ENCODE measurements at regions not wholly inside any gene's neighbourhood (a gene's known extent, or its start where the extent isn't known, plus 50 kb on each side); places are given as distances from the start of the nearest gene placed in this dataset.

- H3K4me1 Mint-ChIP-seq: no peaks in the 10 kb centered on the region
- peaks cover 1% of the 10 kb centered on the region for H3K9me3 Mint-ChIP-seq (ENCODE audit: low read depth)
- no peaks in the 10 kb centered on the region for H3K27me3 Mint-ChIP-seq
- no peak for DNase-seq
- no peaks in the 10 kb centered on the region for H3K36me3 Mint-ChIP-seq
- H3K4me3 Mint-ChIP-seq: no peak overlapping the region
- no peak overlapping the region for H3K27ac Mint-ChIP-seq
- no peak for ATAC-seq
- CTCF ChIA-PET: no interaction called here
Measured at GRCh38 chr6:24006254-24006653, 119.8 kb upstream of the NRSN1 start.

DNA sequence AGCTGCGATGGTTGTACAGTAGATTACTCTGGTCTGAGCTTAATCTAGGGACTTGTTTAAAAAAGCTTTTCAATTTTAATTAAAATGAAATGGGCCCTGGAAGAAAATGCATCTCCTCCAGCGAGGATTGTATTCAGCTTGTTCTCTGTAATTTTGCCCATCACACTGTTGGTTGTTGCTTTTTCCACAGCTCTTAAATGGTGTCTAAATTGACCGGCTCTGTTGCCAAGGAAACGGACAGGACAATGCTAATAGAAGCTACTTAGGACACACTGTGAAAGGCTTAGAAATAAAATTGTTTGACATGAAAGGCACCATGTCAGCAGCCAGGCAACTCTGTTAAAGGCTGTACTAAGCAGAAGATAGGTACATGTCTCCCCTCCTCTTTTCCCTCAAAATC is 116.7 kb upstream of the NRSN1 start:
- Mint-ChIP-seq H3K4me3 (no peak overlapping the region), H3K9me3 (ENCODE audit: low read depth) (peaks cover 2% of the 10 kb centered on the region), H3K4me1 (no peaks in the 10 kb centered on the region), H3K27ac (no peak overlapping the region), H3K27me3 (no peaks in the 10 kb centered on the region), H3K36me3 (no peaks in the 10 kb centered on the region)
- DNase-seq (no peak), ATAC-seq (no peak)
- CTCF ChIA-PET: no interaction called here

DNA sequence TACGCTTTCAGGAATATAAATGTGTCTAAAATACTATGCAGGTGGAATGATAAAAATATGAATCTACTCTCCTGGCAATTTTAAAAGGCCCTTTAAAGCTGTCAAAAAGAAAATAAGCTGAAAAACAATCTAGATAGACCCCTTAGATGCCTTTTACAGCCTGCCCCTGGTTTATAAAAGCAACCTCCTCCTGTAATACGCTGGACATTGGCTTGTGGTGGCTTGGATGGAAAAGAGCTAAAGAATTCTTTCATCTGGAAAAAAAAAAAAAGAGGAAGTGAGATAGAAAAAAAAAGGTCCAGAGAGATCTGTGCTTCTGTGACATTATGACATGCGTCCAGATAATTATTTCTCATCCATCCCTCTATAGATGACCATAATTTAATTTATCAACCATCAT is 115.9 kb upstream of the NRSN1 start:
- peaks cover 2% of the 10 kb centered on the region for H3K9me3 Mint-ChIP-seq (ENCODE audit: low read depth)
- H3K27me3 Mint-ChIP-seq: no peaks in the 10 kb centered on the region
- no peak overlapping the region for H3K27ac Mint-ChIP-seq
- H3K4me1 Mint-ChIP-seq: no peaks in the 10 kb centered on the region
- H3K4me3 Mint-ChIP-seq: no peak overlapping the region
- ATAC-seq (no peak), DNase-seq (no peak)
- CTCF ChIA-PET: no interaction called here
- no peaks in the 10 kb centered on the region for H3K36me3 Mint-ChIP-seq

- Mint-ChIP-seq H3K36me3 (no peaks in the 10 kb centered on the region), H3K4me3 (no peak overlapping the region), H3K27me3 (no peaks in the 10 kb centered on the region), H3K9me3 (ENCODE audit: low read depth) (peaks cover 2% of the 10 kb centered on the region), H3K27ac (no peak overlapping the region), H3K4me1 (no peaks in the 10 kb centered on the region)
- no peak for ATAC-seq
- CTCF ChIA-PET: no interaction called here
- no peak for DNase-seq
Measured at GRCh38 chr6:24016286-24016685, 109.7 kb upstream of the NRSN1 start.

GRCh38 chr6:24016857-24017256 is 109.2 kb upstream of the NRSN1 start:
- CTCF ChIA-PET: no interaction called here
- no peak for ATAC-seq
- H3K36me3 Mint-ChIP-seq: no peaks in the 10 kb centered on the region
- no peak for DNase-seq
- H3K4me3 Mint-ChIP-seq: no peak overlapping the region
- no peak overlapping the region for H3K27ac Mint-ChIP-seq
- H3K4me1 Mint-ChIP-seq: no peaks in the 10 kb centered on the region
- peaks cover 2% of the 10 kb centered on the region for H3K9me3 Mint-ChIP-seq (ENCODE audit: low read depth)
- H3K27me3 Mint-ChIP-seq: no peaks in the 10 kb centered on the region

- Mint-ChIP-seq H3K36me3 (no peaks in the 10 kb centered on the region), H3K4me3 (no peak overlapping the region), H3K4me1 (no peaks in the 10 kb centered on the region), H3K9me3 (ENCODE audit: low read depth) (peaks cover 2% of the 10 kb centered on the region), H3K27ac (no peak overlapping the region), H3K27me3 (no peaks in the 10 kb centered on the region)
- CTCF ChIA-PET: no interaction called here
- DNase-seq (no peak), ATAC-seq (no peak)
Measured at GRCh38 chr6:24019393-24019792, 106.6 kb upstream of the NRSN1 start.

GRCh38 chr6:24019830-24020229 is 106.2 kb upstream of the NRSN1 start:
- no peaks in the 10 kb centered on the region for H3K4me1 Mint-ChIP-seq
- DNase-seq (no peak), ATAC-seq (no peak)
- peaks cover 2% of the 10 kb centered on the region for H3K9me3 Mint-ChIP-seq (ENCODE audit: low read depth)
- CTCF ChIA-PET: no interaction called here
- H3K27me3 Mint-ChIP-seq: no peaks in the 10 kb centered on the region
- H3K4me3 Mint-ChIP-seq: no peak overlapping the region
- H3K27ac Mint-ChIP-seq: no peak overlapping the region
- H3K36me3 Mint-ChIP-seq: no peaks in the 10 kb centered on the region

GRCh38 chr6:24026050-24026449 is 100.0 kb upstream of the NRSN1 start:
- no peak overlapping the region for H3K4me3 Mint-ChIP-seq
- no peak for DNase-seq
- H3K36me3 Mint-ChIP-seq: no peaks in the 10 kb centered on the region
- no peak for ATAC-seq
- H3K27ac Mint-ChIP-seq: no peak overlapping the region
- H3K4me1 Mint-ChIP-seq: no peaks in the 10 kb centered on the region
- peaks cover 5% of the 10 kb centered on the region for H3K9me3 Mint-ChIP-seq (ENCODE audit: low read depth)
- CTCF ChIA-PET: no interaction called here
- no peaks in the 10 kb centered on the region for H3K27me3 Mint-ChIP-seq

DNA sequence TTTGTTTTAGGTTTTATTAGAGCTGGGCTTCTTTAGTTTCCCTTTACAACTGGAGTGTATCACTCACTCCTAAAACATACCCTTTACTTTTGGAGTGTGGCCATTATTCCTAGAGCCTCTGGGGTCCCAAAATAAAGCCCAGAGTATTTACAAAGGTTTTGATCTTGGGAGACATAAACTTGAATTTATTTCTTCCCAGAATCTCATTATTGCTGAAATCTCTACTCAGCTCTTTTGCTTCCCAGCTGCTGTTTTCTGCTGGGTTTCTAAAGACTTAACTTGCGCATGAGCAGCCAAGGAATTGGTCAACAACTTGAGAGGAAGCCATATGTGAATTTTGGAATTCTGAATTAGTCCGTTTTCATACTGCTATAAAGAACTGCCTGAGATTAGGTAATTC is 94.5 kb upstream of the NRSN1 start:
- H3K27ac Mint-ChIP-seq: no peak overlapping the region
- CTCF ChIA-PET: no interaction called here
- H3K4me3 Mint-ChIP-seq: no peak overlapping the region
- H3K4me1 Mint-ChIP-seq: no peaks in the 10 kb centered on the region
- H3K36me3 Mint-ChIP-seq: no peaks in the 10 kb centered on the region
- peaks cover 8% of the 10 kb centered on the region for H3K9me3 Mint-ChIP-seq (ENCODE audit: low read depth)
- DNase-seq: no peak
- ATAC-seq: no peak
- no peaks in the 10 kb centered on the region for H3K27me3 Mint-ChIP-seq

DNA sequence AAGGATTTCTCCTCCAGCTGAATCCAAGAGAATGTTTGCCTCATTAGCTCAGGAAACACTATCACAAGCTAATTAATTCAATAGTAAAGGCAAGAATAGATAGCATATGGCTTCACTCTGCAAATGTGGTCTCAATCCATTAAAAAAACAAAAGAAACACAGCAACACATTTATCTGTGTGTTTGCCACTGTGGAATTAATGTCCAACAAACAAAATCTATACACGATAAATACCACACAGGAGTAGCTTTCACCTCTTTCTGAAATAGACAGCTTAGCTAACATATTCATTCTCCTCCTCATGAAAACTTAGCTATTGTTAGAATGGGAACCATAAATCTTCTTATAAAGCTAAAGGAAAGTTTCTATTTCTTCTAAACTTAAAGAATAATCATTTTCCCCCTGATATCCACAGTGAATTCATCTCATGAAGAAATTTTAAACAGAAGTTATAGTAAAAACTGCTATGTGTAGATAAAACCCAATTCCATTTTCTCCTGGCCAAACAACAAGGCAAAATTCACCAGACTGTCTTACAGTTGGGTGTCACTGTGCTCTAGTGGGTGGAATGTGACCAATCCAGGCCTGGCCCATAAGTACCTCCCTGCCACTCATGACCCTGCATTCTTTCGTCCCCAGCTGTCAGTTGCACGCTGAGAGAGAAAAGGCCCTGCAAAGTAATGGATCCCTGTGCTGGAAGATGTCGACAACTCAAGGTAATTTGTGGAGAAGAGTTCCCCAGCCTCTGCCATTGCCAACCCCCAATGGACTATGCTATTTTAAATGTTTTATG is 92.9 kb upstream of the NRSN1 start:
- no peak for ATAC-seq
- CTCF ChIA-PET: no interaction called here
- peaks cover 7% of the 10 kb centered on the region for H3K9me3 Mint-ChIP-seq (ENCODE audit: low read depth)
- DNase-seq: no peak
- H3K27me3 Mint-ChIP-seq: no peaks in the 10 kb centered on the region
- H3K4me3 Mint-ChIP-seq: no peak overlapping the region
- no peaks in the 10 kb centered on the region for H3K36me3 Mint-ChIP-seq
- H3K27ac Mint-ChIP-seq: no peak overlapping the region
- no peaks in the 10 kb centered on the region for H3K4me1 Mint-ChIP-seq

DNA sequence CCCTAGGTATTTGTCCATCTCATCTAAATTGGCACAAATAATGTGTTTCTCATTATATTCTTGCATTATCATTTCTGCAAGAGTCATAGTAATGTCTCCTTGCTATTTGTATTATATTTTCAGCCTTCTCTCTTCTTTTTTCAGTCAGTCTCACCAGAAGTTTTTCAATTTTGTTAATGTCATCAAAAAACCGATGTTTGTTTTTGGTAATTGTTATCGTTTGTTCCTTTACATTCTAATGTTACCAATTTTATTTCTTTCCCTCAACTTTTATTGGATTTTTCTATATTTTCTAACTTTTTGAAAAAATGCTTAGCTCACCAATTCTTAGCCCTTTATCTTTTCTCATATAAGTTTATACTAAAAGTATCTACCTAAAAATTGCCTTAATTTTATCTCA is 82.2 kb upstream of the NRSN1 start:
- CTCF ChIA-PET: no interaction called here
- no peak for ATAC-seq
- Mint-ChIP-seq H3K4me3 (no peak overlapping the region), H3K27ac (no peak overlapping the region), H3K4me1 (no peaks in the 10 kb centered on the region), H3K36me3 (no peaks in the 10 kb centered on the region), H3K27me3 (no peaks in the 10 kb centered on the region), H3K9me3 (ENCODE audit: low read depth) (no peaks in the 10 kb centered on the region)
- DNase-seq: no peak

GRCh38 chr6:24051942-24052589 is 73.9 kb upstream of the NRSN1 start:
- CTCF ChIA-PET: no interaction called here
- DNase-seq (no peak), ATAC-seq (no peak)
- Mint-ChIP-seq H3K27me3 (no peaks in the 10 kb centered on the region), H3K9me3 (ENCODE audit: low read depth) (peaks cover 2% of the 10 kb centered on the region), H3K4me1 (no peaks in the 10 kb centered on the region), H3K27ac (no peak overlapping the region), H3K36me3 (no peaks in the 10 kb centered on the region), H3K4me3 (no peak overlapping the region)

- ATAC-seq (no peak), DNase-seq (no peak)
- peaks cover 2% of the 10 kb centered on the region for H3K9me3 Mint-ChIP-seq (ENCODE audit: low read depth)
- CTCF ChIA-PET: no interaction called here
- no peak overlapping the region for H3K27ac Mint-ChIP-seq
- H3K36me3 Mint-ChIP-seq: no peaks in the 10 kb centered on the region
- no peak overlapping the region for H3K4me3 Mint-ChIP-seq
- H3K27me3 Mint-ChIP-seq: no peaks in the 10 kb centered on the region
- no peaks in the 10 kb centered on the region for H3K4me1 Mint-ChIP-seq
Measured at GRCh38 chr6:24052590-24052961, 73.4 kb upstream of the NRSN1 start.

DNA sequence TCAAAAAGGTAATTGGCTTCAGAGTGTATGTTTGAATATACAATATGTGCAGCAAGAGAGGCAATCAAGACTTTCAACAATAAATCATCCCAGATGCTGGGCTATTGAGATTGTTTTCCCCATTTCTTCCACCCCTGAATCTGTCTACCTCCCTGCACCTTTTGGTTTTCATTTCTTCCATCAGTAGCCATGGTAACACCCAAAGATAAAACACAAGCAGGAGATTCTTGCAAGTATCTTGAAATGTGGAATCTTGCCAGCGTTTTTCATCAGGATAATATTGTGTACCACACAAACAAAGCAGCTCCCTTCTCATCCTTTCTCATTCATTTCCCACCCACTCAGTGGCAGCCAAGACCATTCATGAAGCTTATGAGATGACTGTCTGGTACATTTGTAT is 73.0 kb upstream of the NRSN1 start:
- H3K27ac Mint-ChIP-seq: no peak overlapping the region
- no peaks in the 10 kb centered on the region for H3K36me3 Mint-ChIP-seq
- H3K4me3 Mint-ChIP-seq: no peak overlapping the region
- no peak for DNase-seq
- no peaks in the 10 kb centered on the region for H3K4me1 Mint-ChIP-seq
- peaks cover 2% of the 10 kb centered on the region for H3K9me3 Mint-ChIP-seq (ENCODE audit: low read depth)
- H3K27me3 Mint-ChIP-seq: no peaks in the 10 kb centered on the region
- no peak for ATAC-seq
- CTCF ChIA-PET: no interaction called here

All from activated CD8-positive, alpha-beta memory T cell treated with anti-CD3 and anti-CD28 coated beads, Interleukin-2, amount 10 ng/mL, durations not matched to agents 7 days and 5 days (primary cell).